Sigmoid colon (tissue), 6 donors: ENCODE measurements at regions not wholly inside any gene's neighbourhood (a gene's known extent, or its start where the extent isn't known, plus 50 kb on each side); places are given as distances from the start of the nearest gene placed in this dataset.

ENCODE experiments used
- DNase-seq: peaks from one replicate; pipeline ENCODE4 v3.0.0-alpha.2; 2019
- H3K27ac ChIP-seq, 4 donors: fragments of 200-600 bp; sonication (generic); one replicate each; pipeline ENCODE4 v1.5.1; 2016 to 2019; ENCODE audit warnings: mild to moderate bottlenecking in 1 of 4
- H3K27me3 ChIP-seq, 3 donors: fragments of 200-600 bp; sonication (generic); one replicate each; pipeline ENCODE4 v1.5.1; 2019; ENCODE audit warnings: mild to moderate bottlenecking in 1 of 3
- H3K36me3 ChIP-seq, 4 donors: fragments of 200-600 bp; sonication (generic); one replicate each; pipeline ENCODE4 v1.5.1; 2016 to 2019
- H3K4me1 ChIP-seq, 4 donors: fragments of 200-600 bp; sonication (generic); one replicate each; pipeline ENCODE4 v1.5.1; 2017 to 2019
- H3K4me3 ChIP-seq, 4 donors: fragments of 200-600 bp; sonication (generic); one replicate each; pipeline ENCODE4 v1.5.1; 2017 to 2019; ENCODE audit warnings: mild to moderate bottlenecking in 2 of 4, moderate library complexity in 1 of 4
- H3K9me3 ChIP-seq, 4 donors: fragments of 200-600 bp in 3 of 4; sonication (generic) in 3 of 4; one replicate each; pipeline versions ENCODE4 v1.5.1 to v1.6.1; 2013 to 2019
- CTCF ChIP-seq, 4 experiments: fragments of 450-650 bp in 3 of 4; fragments of 200-600 bp in 1 of 4; IDR thresholded peaks; one replicate each; pipeline ENCODE4 v1.5.1; 2016 to 2019; ENCODE audit warnings: antibody characterized with exemption in 4 of 4, mild to moderate bottlenecking in 3 of 4, moderate library complexity in 2 of 4
- EP300 ChIP-seq, 4 donors: sonication (generic); formaldehyde crosslinking; IDR thresholded peaks; one replicate each; pipeline ENCODE4 v1.6.1; 2017; ENCODE audit warnings: antibody characterized with exemption in 4 of 4
- POLR2A ChIP-seq, 2 donors: fragments of 450-650 bp; IDR thresholded peaks; one replicate each; pipeline ENCODE4 v1.6.1; 2016; ENCODE audit warnings: antibody characterized with exemption in 2 of 2, mild to moderate bottlenecking in 2 of 2, moderate library complexity in 2 of 2
- POLR2AphosphoS5 ChIP-seq, 4 donors: sonication (generic); formaldehyde crosslinking; IDR thresholded peaks; one replicate each; pipeline ENCODE4 v1.6.1; 2017; ENCODE audit warnings: antibody characterized with exemption in 4 of 4
- WGBS, 2 donors: extraction: QIAGEN DNeasy Blood & Tissue Kit; methylation state at CpG; one replicate each; pipeline ENCODE4 v1.1.7; 2013; 5-methylcytosine and 5-hydroxymethylcytosine counted together
- intact Hi-C: fragments of 100-400 bp; cut with DNase I; formaldehyde crosslinking; loops from one replicate; pipeline ENCODE4 v1.15.1; 2023
- donor health status: healthy with polysubstance abuse.
- donor health status: healthy.

GRCh38 chr1:3981261-3981660, 81.2 kb upstream of the C1orf174 start:
- Histone ChIP-seq H3K27me3 (peaks cover 0 to 21% (median 0%) of the 10 kb centered on the region in 3 donors), H3K27ac (no peak overlapping the region), H3K36me3 (no peaks in the 10 kb centered on the region), H3K9me3 (no peaks in the 10 kb centered on the region), H3K4me1 (no peaks in the 10 kb centered on the region), H3K4me3 (no peak overlapping the region)
- no peak for DNase-seq
- 75 to 84% methylated on average over 5 of the region's 5 CpGs for WGBS, 2 donors
- intact Hi-C loops = no loop called here
- TF ChIP-seq CTCF (IDR thresholded peaks at IDR 0.05) (no peak), EP300 (IDR thresholded peaks at IDR 0.05) (no peak), POLR2A (IDR thresholded peaks at IDR 0.05) (no peak), POLR2AphosphoS5 (IDR thresholded peaks at IDR 0.05) (no peak)

DNA sequence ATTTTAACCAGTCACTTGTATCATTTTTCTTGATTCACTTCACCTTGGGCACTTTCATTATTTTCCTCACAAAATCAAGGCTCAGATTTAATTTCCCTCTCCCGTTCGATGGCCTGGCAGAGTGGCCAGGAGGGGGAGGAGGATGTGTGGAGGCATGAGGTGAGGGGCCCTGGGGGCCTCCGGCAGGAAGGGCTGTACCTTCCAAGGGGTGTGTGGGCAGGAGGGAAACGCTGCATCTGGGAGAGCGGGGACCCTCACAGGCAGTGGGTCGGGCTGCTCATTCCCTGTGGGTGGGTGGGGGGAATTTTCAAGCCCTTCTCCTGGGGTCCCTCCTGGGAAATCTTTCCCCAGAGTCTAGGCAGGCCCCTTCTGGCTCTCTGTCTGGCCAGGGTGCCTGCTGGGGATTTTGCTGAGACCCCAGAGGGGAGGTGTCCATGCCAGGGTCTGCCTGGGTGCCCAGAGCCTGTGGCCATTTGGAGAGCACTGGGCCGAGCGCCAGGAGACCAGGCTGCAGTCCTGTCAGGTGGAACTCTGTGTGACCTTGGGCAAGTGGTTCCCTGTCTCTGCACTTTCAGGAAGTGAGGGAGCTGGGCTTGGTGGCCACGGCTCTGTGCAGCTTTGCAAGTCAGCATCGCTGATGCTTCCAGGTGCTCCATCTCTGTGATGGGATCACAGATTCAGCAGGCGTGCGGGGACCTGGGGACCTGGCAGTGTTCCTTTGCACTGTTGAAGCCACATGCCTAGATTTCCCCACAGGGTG, 81.9 kb upstream of the C1orf174 start:
- Histone ChIP-seq H3K9me3 (no peaks in the 10 kb centered on the region), H3K4me1 (no peaks in the 10 kb centered on the region), H3K27me3 (peaks cover 0 to 17% (median 0%) of the 10 kb centered on the region in 3 donors), H3K27ac (no peak overlapping the region), H3K4me3 (no peak overlapping the region), H3K36me3 (no peaks in the 10 kb centered on the region)
- 62 to 81% methylated on average over 12 of the region's 12 CpGs for WGBS, 2 donors
- DNase-seq = no peak
- no peak for TF ChIP-seq POLR2AphosphoS5 (IDR thresholded peaks at IDR 0.05)
- no peak for TF ChIP-seq CTCF (IDR thresholded peaks at IDR 0.05)
- intact Hi-C loops = no loop called here

DNA sequence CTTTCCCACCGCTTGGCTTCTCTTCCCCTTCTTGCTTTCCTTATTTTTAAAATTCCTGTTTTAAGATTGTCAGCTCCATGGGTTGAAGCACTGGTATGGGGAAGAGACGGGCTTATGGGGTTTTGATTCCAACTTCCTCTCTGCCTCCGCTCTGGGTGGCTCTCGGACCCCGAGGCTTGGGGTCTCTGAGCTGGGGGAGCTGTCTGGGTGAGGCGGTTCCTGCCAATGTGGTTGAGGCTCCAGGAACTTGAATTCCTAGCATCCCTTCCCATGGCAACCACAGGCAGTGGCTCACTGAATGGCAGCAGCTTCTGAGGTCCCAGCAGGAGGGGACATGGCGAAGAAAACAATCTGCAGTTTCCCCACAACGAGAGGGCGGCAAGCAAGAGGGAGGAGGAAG, 83.1 kb upstream of the C1orf174 start:
- intact Hi-C loops = no loop called here
- 72 to 84% methylated on average over 9 of the region's 9 CpGs for WGBS, 2 donors

GRCh38 chr1:3984586-3984985, 84.5 kb upstream of the C1orf174 start:
- H3K36me3 ChIP-seq = no peaks in the 10 kb centered on the region
- no peaks in the 10 kb centered on the region for H3K9me3 ChIP-seq
- intact Hi-C loops = no loop called here
- H3K27ac ChIP-seq = no peak overlapping the region
- no peak for DNase-seq
- 64 to 82% methylated on average over 13 of the region's 13 CpGs for WGBS, 2 donors
- peaks cover 0 to 20% (median 0%) of the 10 kb centered on the region in 3 donors for H3K27me3 ChIP-seq
- H3K4me1 ChIP-seq = no peaks in the 10 kb centered on the region
- no peak for TF ChIP-seq EP300 (IDR thresholded peaks at IDR 0.05)
- no peak for TF ChIP-seq POLR2A (IDR thresholded peaks at IDR 0.05)
- TF ChIP-seq CTCF (IDR thresholded peaks at IDR 0.05) = no peak
- no peak for TF ChIP-seq POLR2AphosphoS5 (IDR thresholded peaks at IDR 0.05)
- no peak overlapping the region for H3K4me3 ChIP-seq

More for the DNA sequence above, 83.1 kb upstream of the C1orf174 start:
- no peaks in the 10 kb centered on the region for H3K36me3 ChIP-seq
- H3K27ac ChIP-seq = no peak overlapping the region
- TF ChIP-seq POLR2A (IDR thresholded peaks at IDR 0.05) (no peak), EP300 (IDR thresholded peaks at IDR 0.05) (no peak), CTCF (IDR thresholded peaks at IDR 0.05) (no peak), POLR2AphosphoS5 (IDR thresholded peaks at IDR 0.05) (no peak)
- peaks cover 0 to 20% (median 0%) of the 10 kb centered on the region in 3 donors for H3K27me3 ChIP-seq
- no peak for DNase-seq
- no peaks in the 10 kb centered on the region for H3K9me3 ChIP-seq
- no peaks in the 10 kb centered on the region for H3K4me1 ChIP-seq
- H3K4me3 ChIP-seq = no peak overlapping the region
